Liver (tissue), 7 donors: ENCODE measurements at regions not wholly inside any gene's neighbourhood (a gene's known extent, or its start where the extent isn't known, plus 50 kb on each side); places are given as distances from the start of the nearest gene placed in this dataset.

Experiments
- DNase-seq: peaks from one replicate; pipeline ENCODE4 v3.0.0-alpha.2; 2017; ENCODE audit warnings: low spot score
- H3K27ac ChIP-seq, 2 donors: one replicate each; pipeline ENCODE4 v1.7.0; 2013; ENCODE audit warnings: inconsistent platforms in 2 of 2, low read length in 2 of 2, control low read depth in 1 of 2, low read depth in 1 of 2, mild to moderate bottlenecking in 1 of 2
- H3K27me3 ChIP-seq, 4 donors: one replicate each; pipeline versions ENCODE4 v1.6.1 to v1.7.0; 2013; ENCODE audit warnings: low read length in 3 of 4, inconsistent platforms in 1 of 4, mild to moderate bottlenecking in 1 of 4, moderate library complexity in 1 of 4; ENCODE audit not compliant: control insufficient read depth in 4 of 4, insufficient read depth in 4 of 4
- H3K36me3 ChIP-seq, 4 donors: one replicate each; pipeline versions ENCODE4 v1.6.1 to v1.7.0; 2013; ENCODE audit warnings: low read length in 3 of 4, mild to moderate bottlenecking in 3 of 4, low read depth in 1 of 4, moderate library complexity in 1 of 4; ENCODE audit not compliant: control insufficient read depth in 4 of 4, insufficient read depth in 3 of 4
- H3K4me1 ChIP-seq, 4 donors: one replicate each; pipeline versions ENCODE4 v1.6.1 to v1.7.0; 2013; ENCODE audit warnings: low read length in 3 of 4, mild to moderate bottlenecking in 3 of 4, moderate library complexity in 1 of 4; ENCODE audit not compliant: control insufficient read depth in 4 of 4, insufficient read depth in 4 of 4
- H3K4me3 ChIP-seq, 3 donors: one replicate each; pipeline versions ENCODE4 v1.6.1 to v1.7.0; 2013; ENCODE audit warnings: low read length in 3 of 3, control low read depth in 1 of 3, low read depth in 1 of 3, mild to moderate bottlenecking in 1 of 3
- H3K9ac ChIP-seq, 2 donors: one replicate each; pipeline ENCODE4 v1.7.0; 2013; ENCODE audit warnings: low read length in 2 of 2, mild to moderate bottlenecking in 2 of 2, moderate library complexity in 2 of 2, control low read depth in 1 of 2, low read depth in 1 of 2
- H3K9me3 ChIP-seq, 4 donors: one replicate each; pipeline versions ENCODE4 v1.6.1 to v1.7.0; 2013; ENCODE audit warnings: low read length in 3 of 4; ENCODE audit not compliant: control insufficient read depth in 4 of 4
- EGR1 ChIP-seq, 2 donors: IDR thresholded peaks; 2 replicates each; pipeline ENCODE4 v1.6.1; 2016 to 2018; ENCODE audit warnings: antibody characterized with exemption in 2 of 2, low read depth in 2 of 2
- FOXA1 ChIP-seq: IDR thresholded peaks from 2 replicates; pipeline ENCODE4 v1.6.1; 2016; ENCODE audit warnings: antibody characterized with exemption
- FOXA2 ChIP-seq: IDR thresholded peaks from 2 replicates; pipeline ENCODE4 v1.6.1; 2016; ENCODE audit warnings: antibody characterized with exemption
- GABPA ChIP-seq, 2 donors: IDR thresholded peaks in 1 of 2; conservative IDR thresholded peaks in 1 of 2; 2 replicates each; pipeline ENCODE4 v1.6.1; 2016; ENCODE audit warnings: antibody characterized with exemption in 2 of 2, mild to moderate bottlenecking in 1 of 2, moderate library complexity in 1 of 2
- HNF4A ChIP-seq, 2 donors: conservative IDR thresholded peaks; 2 replicates each; pipeline ENCODE4 v1.6.1; 2016; ENCODE audit warnings: antibody characterized with exemption in 2 of 2, mild to moderate bottlenecking in 2 of 2
- HNF4G ChIP-seq: IDR thresholded peaks from 2 replicates; pipeline ENCODE4 v1.6.1; 2016; ENCODE audit warnings: antibody characterized with exemption
- JUND ChIP-seq, 2 donors: IDR thresholded peaks; 2 replicates each; pipeline ENCODE4 v1.6.1; 2016; ENCODE audit warnings: antibody characterized with exemption in 2 of 2
- RAD21 ChIP-seq, 2 donors: IDR thresholded peaks; 2 replicates each; pipeline ENCODE4 v1.6.1; 2016; ENCODE audit warnings: antibody characterized with exemption in 2 of 2, mild to moderate bottlenecking in 2 of 2
- RXRA ChIP-seq, 2 donors: IDR thresholded peaks; 2 replicates each; pipeline ENCODE4 v1.6.1; 2017 to 2018; ENCODE audit warnings: antibody characterized with exemption in 2 of 2, mild to moderate bottlenecking in 1 of 2
- TAF1 ChIP-seq: conservative IDR thresholded peaks from 2 replicates; pipeline ENCODE4 v1.6.1; 2016; ENCODE audit warnings: antibody characterized with exemption, mild to moderate bottlenecking
- YY1 ChIP-seq: IDR thresholded peaks from 2 replicates; pipeline ENCODE4 v1.6.1; 2016; ENCODE audit warnings: antibody characterized with exemption, mild to moderate bottlenecking
- WGBS: extraction: QIAGEN DNeasy Blood & Tissue Kit; methylation state at CpG from one replicate; pipeline ENCODE4 v1.1.7; 2013; 5-methylcytosine and 5-hydroxymethylcytosine counted together
- TF ChIP-seq, protein P1 (sequence below): IDR thresholded peaks from 2 replicates; pipeline ENCODE4 v1.6.1; 2016; ENCODE audit warnings: antibody characterized with exemption
- TF ChIP-seq, protein P2 (sequence below): IDR thresholded peaks from 2 replicates; pipeline ENCODE4 v1.6.1; 2016; ENCODE audit warnings: antibody characterized with exemption
- TF ChIP-seq, protein P3 (sequence below): IDR thresholded peaks from 2 replicates; pipeline ENCODE4 v1.6.1; 2016; ENCODE audit warnings: antibody characterized with exemption
- TF ChIP-seq, protein P4 (sequence below): IDR thresholded peaks from 2 replicates; pipeline ENCODE4 v1.6.1; 2016; ENCODE audit warnings: antibody characterized with exemption, mild to moderate bottlenecking
- donor health status: healthy.
- donor health status: healthy.
- donor health status: healthy.
- donor health status: healthy.

DNA sequence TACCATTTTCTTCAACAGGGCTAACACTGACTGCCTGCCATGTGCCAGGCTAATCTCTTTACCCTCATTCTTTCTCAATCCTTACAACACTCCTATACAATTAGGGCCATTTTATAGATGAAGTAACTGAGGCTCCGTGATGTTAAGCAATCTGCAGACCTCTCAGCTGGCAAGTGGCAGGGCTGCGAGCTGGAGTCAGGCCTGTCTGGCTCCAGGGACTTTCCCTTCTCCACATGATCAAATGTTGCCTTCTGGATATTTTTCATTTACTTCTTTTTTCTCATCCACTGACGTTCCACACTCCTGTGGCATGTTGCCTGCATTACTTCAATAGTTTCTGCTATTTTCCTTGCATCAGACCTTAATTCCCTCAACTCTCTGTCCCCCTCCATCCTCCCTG lies 55.2 kb upstream of the TAGAP start:
- TF ChIP-seq, protein P1, sequence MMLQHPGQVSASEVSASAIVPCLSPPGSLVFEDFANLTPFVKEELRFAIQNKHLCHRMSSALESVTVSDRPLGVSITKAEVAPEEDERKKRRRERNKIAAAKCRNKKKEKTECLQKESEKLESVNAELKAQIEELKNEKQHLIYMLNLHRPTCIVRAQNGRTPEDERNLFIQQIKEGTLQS = no peak
- TF ChIP-seq, protein P2, sequence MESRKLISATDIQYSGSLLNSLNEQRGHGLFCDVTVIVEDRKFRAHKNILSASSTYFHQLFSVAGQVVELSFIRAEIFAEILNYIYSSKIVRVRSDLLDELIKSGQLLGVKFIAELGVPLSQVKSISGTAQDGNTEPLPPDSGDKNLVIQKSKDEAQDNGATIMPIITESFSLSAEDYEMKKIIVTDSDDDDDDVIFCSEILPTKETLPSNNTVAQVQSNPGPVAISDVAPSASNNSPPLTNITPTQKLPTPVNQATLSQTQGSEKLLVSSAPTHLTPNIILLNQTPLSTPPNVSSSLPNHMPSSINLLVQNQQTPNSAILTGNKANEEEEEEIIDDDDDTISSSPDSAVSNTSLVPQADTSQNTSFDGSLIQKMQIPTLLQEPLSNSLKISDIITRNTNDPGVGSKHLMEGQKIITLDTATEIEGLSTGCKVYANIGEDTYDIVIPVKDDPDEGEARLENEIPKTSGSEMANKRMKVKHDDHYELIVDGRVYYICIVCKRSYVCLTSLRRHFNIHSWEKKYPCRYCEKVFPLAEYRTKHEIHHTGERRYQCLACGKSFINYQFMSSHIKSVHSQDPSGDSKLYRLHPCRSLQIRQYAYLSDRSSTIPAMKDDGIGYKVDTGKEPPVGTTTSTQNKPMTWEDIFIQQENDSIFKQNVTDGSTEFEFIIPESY = no peak
- TF ChIP-seq TAF1 (no peak), YY1 (no peak), JUND (IDR thresholded peaks at IDR 0.05) (no peak), FOXA1 (no peak)
- TF ChIP-seq, protein P3, sequence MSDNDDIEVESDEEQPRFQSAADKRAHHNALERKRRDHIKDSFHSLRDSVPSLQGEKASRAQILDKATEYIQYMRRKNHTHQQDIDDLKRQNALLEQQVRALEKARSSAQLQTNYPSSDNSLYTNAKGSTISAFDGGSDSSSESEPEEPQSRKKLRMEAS = no peak
- 56% methylated on average over 3 of the region's 3 CpGs for WGBS
- H3K36me3 ChIP-seq = no peaks in the 10 kb centered on the region
- H3K27ac ChIP-seq = no peak overlapping the region
- DNase-seq = peak; percentile 5
- H3K9me3 ChIP-seq = no peaks in the 10 kb centered on the region
- H3K4me1 ChIP-seq = peaks cover 0 to 4% (median 0%) of the 10 kb centered on the region in 4 donors
- no peak overlapping the region for H3K9ac ChIP-seq
- H3K4me3 ChIP-seq = no peak overlapping the region
- no peaks in the 10 kb centered on the region for H3K27me3 ChIP-seq

DNA sequence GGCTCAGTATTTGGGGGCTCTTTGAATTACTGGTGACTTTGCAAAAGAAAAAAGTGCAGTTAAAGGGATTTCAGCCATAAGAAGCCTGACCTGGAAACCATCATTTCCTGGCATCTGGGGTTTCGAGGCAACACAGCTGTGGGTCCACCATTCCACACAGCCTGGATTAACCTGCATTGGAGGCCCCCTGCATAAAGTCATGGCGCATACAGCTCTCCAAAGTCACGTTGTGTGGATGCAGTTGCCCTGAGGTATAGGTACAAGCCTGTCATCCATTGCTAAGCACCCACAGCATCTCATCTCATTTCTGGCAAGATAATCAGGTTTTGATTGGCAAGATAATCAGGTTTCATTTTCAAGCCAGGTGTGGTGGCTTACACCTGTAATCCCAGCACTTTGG lies 54.5 kb upstream of the TAGAP start:
- no peak for TF ChIP-seq TAF1
- TF ChIP-seq JUND (IDR thresholded peaks at IDR 0.05) = no peak
- no peak for TF ChIP-seq RAD21 (IDR thresholded peaks at IDR 0.05)
- TF ChIP-seq, protein P1 = no peak
- no peak for TF ChIP-seq HNF4A (conservative IDR thresholded peaks at IDR 0.05)
- H3K9ac ChIP-seq = no peak overlapping the region
- DNase-seq = no peak
- H3K27me3 ChIP-seq = no peaks in the 10 kb centered on the region
- no peaks in the 10 kb centered on the region for H3K9me3 ChIP-seq
- 83% methylated on average over 3 of the region's 3 CpGs for WGBS
- no peaks in the 10 kb centered on the region for H3K36me3 ChIP-seq
- H3K4me3 ChIP-seq = no peak overlapping the region
- peak overlapping the region; percentile 6 to 18 for H3K27ac ChIP-seq
- H3K4me1 ChIP-seq = peaks cover 0 to 4% (median 0%) of the 10 kb centered on the region in 4 donors

DNA sequence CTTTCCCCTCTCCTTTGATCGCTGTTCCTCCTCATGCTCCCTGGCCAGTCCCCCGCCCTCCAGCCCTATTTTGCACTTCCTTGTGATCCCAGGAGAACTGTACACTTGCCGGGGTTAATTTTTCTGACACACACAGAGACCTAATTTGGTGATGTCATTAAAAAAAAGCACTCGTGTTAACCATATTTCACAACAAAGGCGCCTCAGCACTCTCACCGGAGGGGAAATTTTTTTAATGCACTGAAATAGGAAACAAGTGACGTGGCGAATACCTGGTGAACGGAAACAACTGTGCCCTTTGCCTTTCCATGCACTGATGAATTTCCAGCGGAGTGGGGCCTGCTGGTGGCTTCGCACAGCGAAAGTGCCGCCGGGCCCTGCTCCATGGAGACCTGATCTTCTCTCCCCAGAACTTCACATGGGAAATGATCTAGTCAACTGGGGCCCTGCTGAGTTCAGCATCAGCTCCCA lies 53.9 kb upstream of the TAGAP start:
- WGBS = 81% methylated on average over 14 of the region's 14 CpGs
- H3K36me3 ChIP-seq = no peaks in the 10 kb centered on the region
- no peaks in the 10 kb centered on the region for H3K4me1 ChIP-seq
- no peaks in the 10 kb centered on the region for H3K9me3 ChIP-seq
- no peak overlapping the region for H3K9ac ChIP-seq
- DNase-seq = peak; percentile 20
- H3K27me3 ChIP-seq = no peaks in the 10 kb centered on the region
- peak overlapping the region; percentile 6 to 18 for H3K27ac ChIP-seq
- no peak overlapping the region for H3K4me3 ChIP-seq
- TF ChIP-seq, protein P4, sequence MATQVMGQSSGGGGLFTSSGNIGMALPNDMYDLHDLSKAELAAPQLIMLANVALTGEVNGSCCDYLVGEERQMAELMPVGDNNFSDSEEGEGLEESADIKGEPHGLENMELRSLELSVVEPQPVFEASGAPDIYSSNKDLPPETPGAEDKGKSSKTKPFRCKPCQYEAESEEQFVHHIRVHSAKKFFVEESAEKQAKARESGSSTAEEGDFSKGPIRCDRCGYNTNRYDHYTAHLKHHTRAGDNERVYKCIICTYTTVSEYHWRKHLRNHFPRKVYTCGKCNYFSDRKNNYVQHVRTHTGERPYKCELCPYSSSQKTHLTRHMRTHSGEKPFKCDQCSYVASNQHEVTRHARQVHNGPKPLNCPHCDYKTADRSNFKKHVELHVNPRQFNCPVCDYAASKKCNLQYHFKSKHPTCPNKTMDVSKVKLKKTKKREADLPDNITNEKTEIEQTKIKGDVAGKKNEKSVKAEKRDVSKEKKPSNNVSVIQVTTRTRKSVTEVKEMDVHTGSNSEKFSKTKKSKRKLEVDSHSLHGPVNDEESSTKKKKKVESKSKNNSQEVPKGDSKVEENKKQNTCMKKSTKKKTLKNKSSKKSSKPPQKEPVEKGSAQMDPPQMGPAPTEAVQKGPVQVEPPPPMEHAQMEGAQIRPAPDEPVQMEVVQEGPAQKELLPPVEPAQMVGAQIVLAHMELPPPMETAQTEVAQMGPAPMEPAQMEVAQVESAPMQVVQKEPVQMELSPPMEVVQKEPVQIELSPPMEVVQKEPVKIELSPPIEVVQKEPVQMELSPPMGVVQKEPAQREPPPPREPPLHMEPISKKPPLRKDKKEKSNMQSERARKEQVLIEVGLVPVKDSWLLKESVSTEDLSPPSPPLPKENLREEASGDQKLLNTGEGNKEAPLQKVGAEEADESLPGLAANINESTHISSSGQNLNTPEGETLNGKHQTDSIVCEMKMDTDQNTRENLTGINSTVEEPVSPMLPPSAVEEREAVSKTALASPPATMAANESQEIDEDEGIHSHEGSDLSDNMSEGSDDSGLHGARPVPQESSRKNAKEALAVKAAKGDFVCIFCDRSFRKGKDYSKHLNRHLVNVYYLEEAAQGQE = no peak
- TF ChIP-seq FOXA2 = no peak
- TF ChIP-seq JUND (IDR thresholded peaks at IDR 0.05) = no peak
- no peak for TF ChIP-seq TAF1
- no peak for TF ChIP-seq RAD21 (IDR thresholded peaks at IDR 0.05)
- TF ChIP-seq, protein P3 = no peak
- TF ChIP-seq HNF4G = no peak
- TF ChIP-seq RXRA (IDR thresholded peaks at IDR 0.05) = no peak
- no peak for TF ChIP-seq GABPA (IDR thresholded peaks at IDR 0.05 in 1 of 2, conservative IDR thresholded peaks at IDR 0.05 in 1 of 2)
- TF ChIP-seq, protein P1 = no peak
- TF ChIP-seq YY1 = no peak
- no peak for TF ChIP-seq FOXA1
- TF ChIP-seq EGR1 (IDR thresholded peaks at IDR 0.05; ENCODE audit: low read depth in 2 of 2) = no peak
- TF ChIP-seq HNF4A (conservative IDR thresholded peaks at IDR 0.05) = no peak
- TF ChIP-seq, protein P2 = no peak
